ENCODE measurements at regions not wholly inside any gene's neighbourhood (a gene's known extent, or its start where the extent isn't known, plus 50 kb on each side); places are given as distances from the start of the nearest gene placed in this dataset.

- no peak overlapping the region for H3K4me3 ChIP-seq (ENCODE audit: low read depth, low read length)
- DNase-seq (ENCODE audit: low read depth, low spot score): no peak
- in situ Hi-C loops (cut with HindIII; ENCODE audit: low sequenced_read_pairs): no loop called here
- no peak for TF ChIP-seq CTCF (IDR thresholded peaks at IDR 0.05; ENCODE audit: low read depth, low read length)
These were observed 55.3 kb upstream of the PRELP start for GRCh38 chr1:203420263-203420662.

GRCh38 chr1:203421246-203421645 lies 54.4 kb upstream of the PRELP start:
- DNase-seq (ENCODE audit: low read depth, low spot score): no peak
- no peak for TF ChIP-seq CTCF (IDR thresholded peaks at IDR 0.05; ENCODE audit: low read depth, low read length)
- in situ Hi-C loops (cut with HindIII; ENCODE audit: low sequenced_read_pairs): no loop called here
- no peak overlapping the region for H3K4me3 ChIP-seq (ENCODE audit: low read depth, low read length)

- TF ChIP-seq CTCF (IDR thresholded peaks at IDR 0.05; ENCODE audit: low read depth, low read length): no peak
- in situ Hi-C loops (cut with HindIII; ENCODE audit: low sequenced_read_pairs): no loop called here
These were observed 53.5 kb upstream of the PRELP start for GRCh38 chr1:203422116-203422515.

GRCh38 chr1:203422656-203423055 lies 53.0 kb upstream of the PRELP start:
- in situ Hi-C loops (cut with HindIII; ENCODE audit: low sequenced_read_pairs): no loop called here
- TF ChIP-seq CTCF (IDR thresholded peaks at IDR 0.05; ENCODE audit: low read depth, low read length): no peak
- no peak for DNase-seq (ENCODE audit: low read depth, low spot score)
- H3K4me3 ChIP-seq (ENCODE audit: low read depth, low read length): no peak overlapping the region

More at GRCh38 chr1:203422116-203422515, 53.5 kb upstream of the PRELP start:
- DNase-seq (ENCODE audit: low read depth, low spot score): no peak
- no peak overlapping the region for H3K4me3 ChIP-seq (ENCODE audit: low read depth, low read length)

GRCh38 chr1:203424285-203424684 lies 51.3 kb upstream of the PRELP start:
- TF ChIP-seq CTCF (IDR thresholded peaks at IDR 0.05; ENCODE audit: low read depth, low read length): no peak
- DNase-seq (ENCODE audit: low read depth, low spot score): no peak
- no peak overlapping the region for H3K4me3 ChIP-seq (ENCODE audit: low read depth, low read length)
- in situ Hi-C loops (cut with HindIII; ENCODE audit: low sequenced_read_pairs): no loop called here

GRCh38 chr1:203424861-203425662 lies 50.5 kb upstream of the PRELP start:
- no peak overlapping the region for H3K4me3 ChIP-seq (ENCODE audit: low read depth, low read length)
- no peak for DNase-seq (ENCODE audit: low read depth, low spot score)
- in situ Hi-C loops (cut with HindIII; ENCODE audit: low sequenced_read_pairs): no loop called here
- TF ChIP-seq CTCF (IDR thresholded peaks at IDR 0.05; ENCODE audit: low read depth, low read length): no peak
